Peyer's patch (tissue), 4 donors: ENCODE measurements at regions not wholly inside any gene's neighbourhood (a gene's known extent, or its start where the extent isn't known, plus 50 kb on each side); places are given as distances from the start of the nearest gene placed in this dataset.

Experiments used
- DNase-seq, 3 donors: peaks; one replicate each; pipeline ENCODE4 v3.0.0-alpha.2; 2017 to 2019
- H3K27ac ChIP-seq, 4 donors: fragments of 200-600 bp; sonication (generic); one replicate each; pipeline ENCODE4 v1.5.1; 2016 to 2019
- H3K27me3 ChIP-seq, 2 donors: fragments of 200-600 bp; sonication (generic); one replicate each; pipeline ENCODE4 v1.5.1; 2019
- H3K36me3 ChIP-seq, 3 donors: fragments of 200-600 bp; sonication (generic); one replicate each; pipeline ENCODE4 v1.5.1; 2016 to 2019
- H3K4me1 ChIP-seq, 4 donors: fragments of 200-600 bp; sonication (generic); one replicate each; pipeline ENCODE4 v1.5.1; 2016 to 2019
- H3K4me3 ChIP-seq, 4 donors: fragments of 200-600 bp; sonication (generic); 1 replicate in 3 of 4; 2 replicates in 1 of 4; pipeline ENCODE4 v1.5.1; 2016 to 2019; ENCODE audit warnings: mild to moderate bottlenecking in 1 of 4
- H3K9me3 ChIP-seq, 4 donors: fragments of 200-600 bp; sonication (generic); one replicate each; pipeline ENCODE4 v1.5.1; 2016 to 2019; ENCODE audit warnings: mild to moderate bottlenecking in 1 of 4
- CTCF ChIP-seq, 6 experiments: fragments of 450-650 bp in 4 of 6; fragments of 200-600 bp in 2 of 6; sonication (generic) in 1 of 6; IDR thresholded peaks; one replicate each; pipeline ENCODE4 v1.5.1; 2017 to 2019; ENCODE audit warnings: antibody characterized with exemption in 6 of 6, mild to moderate bottlenecking in 3 of 6, moderate library complexity in 1 of 6
- POLR2A ChIP-seq, 2 donors: fragments of 450-650 bp; IDR thresholded peaks; one replicate each; pipeline ENCODE4 v1.5.1; 2017; ENCODE audit warnings: antibody characterized with exemption in 2 of 2, mild to moderate bottlenecking in 2 of 2, moderate library complexity in 2 of 2

GRCh38 chr2:60614319-60614718 lies 60.9 kb upstream of the BCL11A start:
- no peaks in the 10 kb centered on the region for H3K27me3 ChIP-seq
- H3K9me3 ChIP-seq, result no peaks in the 10 kb centered on the region
- no peak overlapping the region for H3K27ac ChIP-seq
- H3K4me1 ChIP-seq, result no peaks in the 10 kb centered on the region
- no peak overlapping the region for H3K4me3 ChIP-seq
- TF ChIP-seq POLR2A (IDR thresholded peaks at IDR 0.05), result no peak
- no peak for TF ChIP-seq CTCF (IDR thresholded peaks at IDR 0.05)
- no peaks in the 10 kb centered on the region for H3K36me3 ChIP-seq
- DNase-seq, result no peak

- Histone ChIP-seq H3K27me3 (no peaks in the 10 kb centered on the region), H3K27ac (no peak overlapping the region), H3K4me1 (no peaks in the 10 kb centered on the region), H3K36me3 (no peaks in the 10 kb centered on the region), H3K4me3 (no peak overlapping the region), H3K9me3 (no peaks in the 10 kb centered on the region)
- no peak for TF ChIP-seq POLR2A (IDR thresholded peaks at IDR 0.05)
- no peak for TF ChIP-seq CTCF (IDR thresholded peaks at IDR 0.05)
- DNase-seq, result no peak
Measured at GRCh38 chr2:60621688-60622429, 68.4 kb upstream of the BCL11A start.

- Histone ChIP-seq H3K36me3 (no peaks in the 10 kb centered on the region), H3K27me3 (no peaks in the 10 kb centered on the region), H3K4me3 (no peak overlapping the region), H3K9me3 (no peaks in the 10 kb centered on the region), H3K27ac (no peak overlapping the region), H3K4me1 (no peaks in the 10 kb centered on the region)
- no peak for TF ChIP-seq CTCF (IDR thresholded peaks at IDR 0.05)
- no peak for TF ChIP-seq POLR2A (IDR thresholded peaks at IDR 0.05)
- no peak for DNase-seq
Measured at GRCh38 chr2:60623040-60623439, 69.6 kb upstream of the BCL11A start.

GRCh38 chr2:60627412-60627811 lies 74.0 kb upstream of the BCL11A start:
- no peak for TF ChIP-seq POLR2A (IDR thresholded peaks at IDR 0.05)
- no peak for TF ChIP-seq CTCF (IDR thresholded peaks at IDR 0.05)
- Histone ChIP-seq H3K27ac (no peak overlapping the region), H3K27me3 (no peaks in the 10 kb centered on the region), H3K4me1 (no peaks in the 10 kb centered on the region), H3K36me3 (no peaks in the 10 kb centered on the region), H3K9me3 (no peaks in the 10 kb centered on the region), H3K4me3 (no peak overlapping the region)
- no peak for DNase-seq

GRCh38 chr2:60628026-60628425 lies 74.6 kb upstream of the BCL11A start:
- no peak overlapping the region for H3K27ac ChIP-seq
- TF ChIP-seq POLR2A (IDR thresholded peaks at IDR 0.05) (no peak), CTCF (IDR thresholded peaks at IDR 0.05) (no peak)
- no peaks in the 10 kb centered on the region for H3K27me3 ChIP-seq
- H3K4me3 ChIP-seq, result no peak overlapping the region
- H3K36me3 ChIP-seq, result no peaks in the 10 kb centered on the region
- no peak for DNase-seq
- H3K4me1 ChIP-seq, result no peaks in the 10 kb centered on the region
- H3K9me3 ChIP-seq, result no peaks in the 10 kb centered on the region
